ENCODE measurements at regions not wholly inside any gene's neighbourhood (a gene's known extent, or its start where the extent isn't known, plus 50 kb on each side); places are given as distances from the start of the nearest gene placed in this dataset.

DNA sequence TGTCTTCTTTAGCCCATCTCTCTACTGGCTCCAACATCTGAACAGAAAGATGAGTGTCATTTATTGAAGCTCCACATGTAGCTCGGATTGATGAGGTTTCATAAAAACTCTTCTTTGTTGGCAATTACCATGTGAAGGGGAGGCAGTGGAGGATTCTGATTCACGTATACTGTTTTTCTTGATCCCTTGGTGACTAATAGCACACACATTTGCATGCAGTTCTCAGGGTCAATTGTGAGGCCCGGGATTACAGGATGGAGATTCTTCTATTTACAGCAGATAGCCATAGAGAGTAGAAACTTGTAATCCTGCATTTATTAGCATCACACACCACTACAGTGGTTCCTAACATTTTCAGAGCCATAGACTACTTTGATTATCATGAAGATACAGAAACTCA lies 133.2 kb upstream of the MARCHF11 start:
- 74 to 77% methylated on average over 3 of the region's 3 CpGs for WGBS, 2 donors
- H3K9me3 ChIP-seq = no peaks in the 10 kb centered on the region
- H3K27me3 ChIP-seq = no peaks in the 10 kb centered on the region
- H3K4me1 ChIP-seq = no peaks in the 10 kb centered on the region
- H3K36me3 ChIP-seq (ENCODE audit: low read depth, missing control alignments) = no peaks in the 10 kb centered on the region
- intact Hi-C loops (cut with DNase I; ENCODE audit: low total_unique reads) = no loop called here
- no peak for TF ChIP-seq POLR2A (IDR thresholded peaks at IDR 0.05)
- TF ChIP-seq, protein P1, sequence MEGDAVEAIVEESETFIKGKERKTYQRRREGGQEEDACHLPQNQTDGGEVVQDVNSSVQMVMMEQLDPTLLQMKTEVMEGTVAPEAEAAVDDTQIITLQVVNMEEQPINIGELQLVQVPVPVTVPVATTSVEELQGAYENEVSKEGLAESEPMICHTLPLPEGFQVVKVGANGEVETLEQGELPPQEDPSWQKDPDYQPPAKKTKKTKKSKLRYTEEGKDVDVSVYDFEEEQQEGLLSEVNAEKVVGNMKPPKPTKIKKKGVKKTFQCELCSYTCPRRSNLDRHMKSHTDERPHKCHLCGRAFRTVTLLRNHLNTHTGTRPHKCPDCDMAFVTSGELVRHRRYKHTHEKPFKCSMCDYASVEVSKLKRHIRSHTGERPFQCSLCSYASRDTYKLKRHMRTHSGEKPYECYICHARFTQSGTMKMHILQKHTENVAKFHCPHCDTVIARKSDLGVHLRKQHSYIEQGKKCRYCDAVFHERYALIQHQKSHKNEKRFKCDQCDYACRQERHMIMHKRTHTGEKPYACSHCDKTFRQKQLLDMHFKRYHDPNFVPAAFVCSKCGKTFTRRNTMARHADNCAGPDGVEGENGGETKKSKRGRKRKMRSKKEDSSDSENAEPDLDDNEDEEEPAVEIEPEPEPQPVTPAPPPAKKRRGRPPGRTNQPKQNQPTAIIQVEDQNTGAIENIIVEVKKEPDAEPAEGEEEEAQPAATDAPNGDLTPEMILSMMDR (IDR thresholded peaks at IDR 0.05) = no peak
- DNase-seq = no peak
- no peak overlapping the region for H3K27ac ChIP-seq
- H3K4me3 ChIP-seq = no peak overlapping the region

DNA sequence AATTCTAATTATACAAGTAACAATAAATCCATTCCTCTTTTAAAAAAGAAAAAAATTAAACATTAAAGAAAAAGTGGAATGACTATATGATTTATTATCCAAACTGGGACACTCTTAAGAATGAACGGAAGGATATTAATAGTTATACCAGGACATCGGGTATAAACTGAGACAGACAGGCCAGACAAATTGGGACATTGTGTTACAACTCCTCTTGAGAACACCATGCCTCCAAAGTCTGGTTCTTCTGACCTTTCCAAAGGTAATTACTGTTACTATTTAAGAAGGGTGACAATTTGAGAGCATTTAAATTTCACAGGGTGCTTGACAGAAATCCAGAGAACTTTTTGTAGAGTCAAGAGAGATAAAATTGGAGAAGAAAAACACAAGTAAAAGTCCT lies 132.1 kb upstream of the MARCHF11 start:
- Histone ChIP-seq H3K9me3 (no peaks in the 10 kb centered on the region), H3K27me3 (no peaks in the 10 kb centered on the region), H3K36me3 (ENCODE audit: low read depth, missing control alignments) (no peaks in the 10 kb centered on the region), H3K27ac (no peak overlapping the region), H3K4me3 (no peak overlapping the region), H3K4me1 (no peaks in the 10 kb centered on the region)
- no peak for TF ChIP-seq POLR2A (IDR thresholded peaks at IDR 0.05)
- TF ChIP-seq, protein P1 (IDR thresholded peaks at IDR 0.05) = no peak
- no peak for DNase-seq
- intact Hi-C loops (cut with DNase I; ENCODE audit: low total_unique reads) = no loop called here
- WGBS, 2 donors = 63% methylated on average over 2 of the region's 2 CpGs

DNA sequence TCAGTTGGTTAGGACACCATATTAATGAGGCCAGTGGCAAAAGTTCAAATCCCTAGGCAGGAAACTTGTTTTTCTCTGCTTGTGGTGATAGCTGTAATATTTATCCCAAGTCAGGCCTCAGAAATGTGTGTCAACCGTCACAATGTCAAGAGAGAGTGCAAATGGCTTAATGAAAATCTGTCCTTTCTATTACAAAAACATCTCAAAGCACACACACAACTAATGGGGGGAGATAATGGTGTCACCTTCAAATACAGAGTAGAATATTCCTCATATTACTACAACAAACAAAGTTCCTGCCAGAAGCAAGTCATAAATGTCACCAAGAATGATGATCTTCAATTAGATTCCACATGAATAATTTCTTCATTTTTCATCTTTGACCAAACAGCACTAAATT lies 127.2 kb upstream of the MARCHF11 start:
- Histone ChIP-seq H3K36me3 (ENCODE audit: low read depth, missing control alignments) (no peaks in the 10 kb centered on the region), H3K4me3 (no peak overlapping the region), H3K27ac (no peak overlapping the region), H3K9me3 (no peaks in the 10 kb centered on the region), H3K4me1 (no peaks in the 10 kb centered on the region), H3K27me3 (no peaks in the 10 kb centered on the region)
- WGBS, 2 donors = 63 to 68% methylated on average over 1 of the region's 1 CpG
- intact Hi-C loops (cut with DNase I; ENCODE audit: low total_unique reads) = no loop called here
- DNase-seq = no peak
- TF ChIP-seq POLR2A (IDR thresholded peaks at IDR 0.05) = no peak
- TF ChIP-seq, protein P1 (IDR thresholded peaks at IDR 0.05) = no peak

DNA sequence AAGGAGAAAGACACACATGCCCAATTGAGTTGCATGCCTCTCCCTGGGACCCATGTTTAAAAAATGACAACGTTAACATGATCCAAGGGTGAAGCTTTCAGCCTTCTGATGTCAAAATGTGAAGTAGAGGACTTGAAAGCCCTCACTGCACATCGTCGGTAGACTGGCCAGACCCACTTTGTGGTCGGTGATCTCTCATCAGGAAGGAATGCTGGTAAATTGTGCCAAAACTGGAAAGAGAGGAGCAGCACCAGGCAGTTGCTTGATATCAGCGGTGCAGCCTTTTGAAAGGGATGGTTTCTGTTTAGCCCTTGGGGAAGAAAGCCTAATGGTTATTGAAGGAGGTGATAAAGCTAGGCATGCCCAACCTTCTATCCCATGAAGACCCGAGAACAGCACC lies 125.3 kb upstream of the MARCHF11 start:
- TF ChIP-seq POLR2A (IDR thresholded peaks at IDR 0.05) = no peak
- TF ChIP-seq, protein P1 (IDR thresholded peaks at IDR 0.05) = no peak
- H3K27ac ChIP-seq = no peak overlapping the region
- no peaks in the 10 kb centered on the region for H3K36me3 ChIP-seq (ENCODE audit: low read depth, missing control alignments)
- no peaks in the 10 kb centered on the region for H3K4me1 ChIP-seq
- H3K27me3 ChIP-seq = no peaks in the 10 kb centered on the region
- DNase-seq = no peak
- intact Hi-C loops (cut with DNase I; ENCODE audit: low total_unique reads) = no loop called here
- H3K4me3 ChIP-seq = no peak overlapping the region
- WGBS, 2 donors = 90% methylated on average over 6 of the region's 6 CpGs
- no peaks in the 10 kb centered on the region for H3K9me3 ChIP-seq

DNA sequence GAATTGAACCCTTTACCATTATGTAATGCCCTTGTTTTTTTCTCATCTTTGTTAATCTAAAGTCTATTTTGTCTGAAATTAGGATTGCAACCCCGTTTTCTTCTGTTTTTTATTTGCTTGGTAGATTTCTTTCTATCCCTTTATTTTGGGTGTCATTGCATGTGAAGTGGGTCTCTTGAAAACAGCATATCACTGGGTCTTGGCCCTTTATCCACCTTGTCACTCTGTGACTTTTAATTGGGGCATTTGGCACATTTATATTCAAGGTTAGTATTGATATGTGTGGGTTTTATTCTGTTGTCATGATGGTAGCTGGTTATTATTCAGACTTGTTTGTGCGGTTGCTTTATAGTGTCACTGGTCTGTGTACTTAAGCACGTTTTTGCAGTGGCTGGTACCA lies 117.4 kb upstream of the MARCHF11 start:
- 64 to 66% methylated on average over 3 of the region's 3 CpGs for WGBS, 2 donors
- Histone ChIP-seq H3K4me3 (no peak overlapping the region), H3K27me3 (no peaks in the 10 kb centered on the region), H3K36me3 (ENCODE audit: low read depth, missing control alignments) (no peaks in the 10 kb centered on the region), H3K4me1 (no peaks in the 10 kb centered on the region), H3K27ac (no peak overlapping the region), H3K9me3 (no peaks in the 10 kb centered on the region)
- TF ChIP-seq POLR2A (IDR thresholded peaks at IDR 0.05) = no peak
- TF ChIP-seq, protein P1 (IDR thresholded peaks at IDR 0.05) = no peak
- DNase-seq = no peak
- intact Hi-C loops (cut with DNase I; ENCODE audit: low total_unique reads) = no loop called here

All from testis (tissue), 2 donors.